A673 (cell line): ENCODE measurements at regions not wholly inside any gene's neighbourhood (a gene's known extent, or its start where the extent isn't known, plus 50 kb on each side); places are given as distances from the start of the nearest gene placed in this dataset.

Experiments used
- BruUV-seq: library from RNA; stranded (reverse); fragments of 400-500 nt; replicated peaks from 2 replicates; lab custom pipeline; 2021; lab: Mats Ljungman, UMichigan
- CTCF ChIA-PET: fragments of 300-600 bp; sonication (Branson Sonifier 250); formaldehyde crosslinking; loops from one replicate; lab custom pipeline; 2022; ENCODE audit warnings: antibody characterized with exemption; lab: Charles Lee
- POLR2A ChIA-PET: fragments of 300-600 bp; sonication (Branson Sonifier 250); formaldehyde crosslinking; loops from one replicate; lab custom pipeline; 2022; ENCODE audit warnings: antibody characterized with exemption; ENCODE audit not compliant: low non-redundant PET; lab: Charles Lee
- DNase-seq: peaks from one replicate; pipeline ENCODE4 v3.0.0-alpha.2; 2015; ENCODE audit warnings: low spot score
- H3K27ac ChIP-seq: fragments of 200-600 bp; sonication (generic); 2 replicates; pipeline ENCODE4 v1.5.1; 2016; ENCODE audit warnings: mixed run types, low read depth, mild to moderate bottlenecking, mixed read lengths, antibody characterized with exemption, low read length; ENCODE audit not compliant: poor library complexity, severe bottlenecking
- H3K27me3 ChIP-seq: fragments of 200-600 bp; sonication (generic); replicated peaks from 2 replicates; pipeline ENCODE4 v1.6.1; 2017; ENCODE audit warnings: mixed run types, low read depth, mild to moderate bottlenecking, mixed read lengths, antibody characterized with exemption, low read length; ENCODE audit not compliant: insufficient read depth, poor library complexity
- H3K36me3 ChIP-seq: fragments of 200-600 bp; sonication (generic); 2 replicates; pipeline ENCODE4 v1.6.1; 2016; ENCODE audit warnings: mixed run types, mild to moderate bottlenecking, mixed read lengths, antibody characterized with exemption, low read length; ENCODE audit not compliant: insufficient read depth, poor library complexity, severe bottlenecking
- H3K4me1 ChIP-seq: fragments of 200-600 bp; sonication (generic); 2 replicates; pipeline ENCODE4 v1.6.1; 2017; ENCODE audit warnings: mixed run types, mild to moderate bottlenecking, mixed read lengths, antibody characterized with exemption, low read length; ENCODE audit not compliant: insufficient read depth, poor library complexity, severe bottlenecking
- H3K4me3 ChIP-seq: fragments of 200-600 bp; sonication (generic); 2 replicates; pipeline ENCODE4 v1.5.1; 2016; ENCODE audit warnings: low read depth, mixed run types, mild to moderate bottlenecking, mixed read lengths, low read length; ENCODE audit not compliant: poor library complexity, severe bottlenecking
- H3K9me3 ChIP-seq: fragments of 200-600 bp; sonication (generic); 2 replicates; pipeline ENCODE4 v1.6.1; 2016; ENCODE audit warnings: mixed run types, low read depth, mild to moderate bottlenecking, mixed read lengths, antibody characterized with exemption, low read length; ENCODE audit not compliant: poor library complexity, severe bottlenecking
- CTCF ChIP-seq: fragments of 300-800, 200-600 bp; sonication (generic); conservative IDR thresholded peaks from 2 replicates; pipeline ENCODE4 v1.5.1; 2017; ENCODE audit warnings: low read depth, mild to moderate bottlenecking, antibody characterized with exemption, low read length, moderate library complexity, mixed read lengths
- EZH2 ChIP-seq: fragments of 200-600 bp; sonication (generic); IDR thresholded peaks from 2 replicates; pipeline ENCODE4 v1.6.1; 2017; ENCODE audit warnings: borderline replicate concordance, low read depth, mild to moderate bottlenecking, mixed read lengths, antibody characterized with exemption, low read length; ENCODE audit not compliant: poor library complexity, severe bottlenecking
- intact Hi-C: fragments of 100-400 bp; cut with micrococcal nuclease; formaldehyde crosslinking; loops from one replicate; pipeline ENCODE4 v1.10.0; 2022; ENCODE audit not compliant: unreplicated experiment

- CTCF ChIA-PET, result no interaction called here
- DNase-seq, result no peak
- intact Hi-C loops, result no loop called here
- H3K27ac ChIP-seq, result no peak overlapping the region
- peaks cover 31% of the 10 kb centered on the region for H3K27me3 ChIP-seq
- H3K36me3 ChIP-seq, result no peaks in the 10 kb centered on the region
- H3K9me3 ChIP-seq, result no peaks in the 10 kb centered on the region
- TF ChIP-seq EZH2, result no peak
- no peak for TF ChIP-seq CTCF
- no peak overlapping the region for H3K4me3 ChIP-seq
- POLR2A ChIA-PET, result no interaction called here
- no peaks in the 10 kb centered on the region for H3K4me1 ChIP-seq
- BruUV-seq, result no TSS peak
Observed at GRCh38 chr1:218828125-218828650, 345.5 kb upstream of the LYPLAL1 start.

GRCh38 chr1:218829097-218829496 is 344.6 kb upstream of the LYPLAL1 start:
- no peak for DNase-seq

DNA sequence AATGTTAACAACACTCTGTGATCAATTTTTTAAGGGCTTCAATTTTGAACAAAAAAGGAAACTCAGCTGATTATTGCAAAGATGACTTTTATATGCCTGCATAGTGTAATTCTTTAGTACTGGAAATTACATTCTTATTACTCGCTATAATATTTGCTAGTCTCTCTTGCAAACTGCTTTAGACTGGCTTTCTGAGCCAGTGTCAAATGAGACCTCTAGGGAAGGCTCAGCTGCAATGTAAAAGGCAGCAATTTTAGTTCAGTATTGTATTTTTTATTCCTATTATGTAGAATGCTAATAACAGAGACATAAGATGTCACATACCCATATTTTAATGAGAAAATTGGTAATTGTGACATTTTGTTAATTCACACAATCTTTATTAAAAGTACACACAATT is 338.1 kb upstream of the LYPLAL1 start:
- intact Hi-C loops, result no loop called here
- ChIA-PET CTCF (no interaction called here), POLR2A (no interaction called here)
- no TSS peak for BruUV-seq
- H3K4me1 ChIP-seq, result no peaks in the 10 kb centered on the region
- peaks cover 61% of the 10 kb centered on the region for H3K27me3 ChIP-seq
- H3K9me3 ChIP-seq, result no peaks in the 10 kb centered on the region
- H3K27ac ChIP-seq, result no peak overlapping the region
- DNase-seq, result no peak
- TF ChIP-seq CTCF, result no peak
- TF ChIP-seq EZH2, result no peak
- no peaks in the 10 kb centered on the region for H3K36me3 ChIP-seq
- no peak overlapping the region for H3K4me3 ChIP-seq

More at GRCh38 chr1:218829097-218829496, 344.6 kb upstream of the LYPLAL1 start:
- intact Hi-C loops, result no loop called here
- POLR2A ChIA-PET, result no interaction called here
- Histone ChIP-seq H3K4me3 (no peak overlapping the region), H3K27me3 (peaks cover 36% of the 10 kb centered on the region), H3K4me1 (no peaks in the 10 kb centered on the region), H3K9me3 (no peaks in the 10 kb centered on the region), H3K27ac (no peak overlapping the region), H3K36me3 (no peaks in the 10 kb centered on the region)
- no peak for TF ChIP-seq CTCF
- TF ChIP-seq EZH2, result no peak
- CTCF ChIA-PET, result no interaction called here
- no TSS peak for BruUV-seq
